Activated naive CD4-positive, alpha-beta T cell (primary cell): ENCODE measurements at regions not wholly inside any gene's neighbourhood (a gene's known extent, or its start where the extent isn't known, plus 50 kb on each side); places are given as distances from the start of the nearest gene placed in this dataset.

Experiments used
- DNase-seq, 4 experiments: peaks; one replicate each; lab custom pipeline; 2025; lab: John Stamatoyannopoulos, UW

DNA sequence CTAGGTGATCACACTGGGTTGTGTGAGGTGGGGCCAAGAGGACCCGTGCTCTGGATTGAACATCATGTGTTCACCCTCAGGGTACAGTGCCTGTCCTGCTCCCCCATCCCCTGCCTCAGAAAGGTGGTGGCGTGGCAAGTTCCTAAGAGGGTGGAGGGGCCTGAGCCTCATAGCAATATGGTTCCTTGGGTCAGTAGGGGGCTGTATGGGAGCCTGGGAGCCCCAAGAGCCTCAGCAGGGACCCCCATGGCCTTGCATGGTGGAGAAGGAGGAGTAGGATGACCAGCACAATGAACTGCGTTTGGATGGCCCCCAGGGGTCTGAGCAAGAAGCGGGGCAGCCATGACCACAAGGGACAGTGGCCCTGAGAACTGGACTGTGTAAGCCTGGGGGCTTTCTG is 89.6 kb upstream of the SHB start:
- DNase-seq = no peak

DNA sequence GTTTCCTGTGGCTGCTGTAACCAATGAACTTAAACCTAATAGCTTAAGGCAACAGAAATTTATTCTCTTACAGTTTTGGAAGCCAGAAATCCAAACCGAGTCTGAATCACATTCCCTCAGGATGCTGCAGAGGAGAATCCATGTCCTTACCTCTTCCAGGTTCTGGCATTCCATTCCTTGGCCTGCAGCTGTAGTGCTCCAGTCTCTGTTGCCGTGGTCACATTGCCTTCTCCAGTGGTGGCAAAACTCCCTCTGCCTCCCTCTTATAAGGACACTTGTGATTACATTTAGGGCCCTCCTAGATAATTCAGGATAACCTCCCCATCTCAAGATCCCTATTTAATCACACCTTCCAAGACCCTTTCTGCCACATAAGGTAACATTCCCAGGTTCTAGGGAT is 88.7 kb upstream of the SHB start:
- DNase-seq = no peak

DNA sequence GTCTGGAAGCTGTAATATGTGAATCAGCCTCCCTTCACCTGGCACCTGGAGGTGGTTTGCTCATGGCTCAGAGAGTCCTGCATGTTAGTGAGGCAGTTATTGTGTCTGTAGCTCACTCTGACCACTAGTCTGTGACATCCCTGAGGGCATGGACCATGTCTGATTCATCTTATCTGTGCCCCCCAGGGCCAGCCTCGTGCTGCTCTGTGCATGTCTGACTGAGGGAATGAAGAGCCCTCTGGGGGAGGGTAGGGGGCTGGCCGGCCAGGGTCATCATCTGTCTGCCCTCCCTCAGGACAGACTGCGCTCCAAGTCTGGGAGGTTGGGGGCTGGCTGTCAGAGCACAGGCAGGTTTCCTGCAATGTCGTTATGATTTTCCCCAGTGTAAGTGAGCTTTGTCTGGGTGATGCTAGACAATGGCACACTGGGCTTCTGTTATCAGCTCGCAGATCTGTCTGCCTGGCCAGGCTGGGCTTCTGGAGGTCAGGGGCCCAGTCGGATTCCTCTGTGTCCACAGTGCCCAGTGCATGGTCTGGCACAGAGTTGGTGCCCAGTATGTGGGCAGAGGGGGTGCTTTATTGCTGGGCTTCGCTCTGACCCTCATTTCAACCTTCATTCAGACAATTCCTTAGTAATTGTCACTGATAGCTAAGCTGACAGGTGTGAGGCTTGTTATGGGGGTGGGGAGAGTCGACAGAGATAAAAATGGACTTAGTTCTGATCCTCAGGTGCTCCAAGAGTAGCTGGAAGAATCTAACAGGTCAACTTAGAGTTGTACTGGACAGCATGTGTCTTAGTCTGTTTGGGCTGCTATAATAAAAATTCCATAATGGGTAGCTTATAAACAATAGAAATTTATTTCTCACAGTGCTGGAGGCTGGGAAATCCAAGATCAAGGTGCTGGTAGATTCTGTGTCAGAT is 85.7 kb upstream of the SHB start:
- DNase-seq = no peak

DNA sequence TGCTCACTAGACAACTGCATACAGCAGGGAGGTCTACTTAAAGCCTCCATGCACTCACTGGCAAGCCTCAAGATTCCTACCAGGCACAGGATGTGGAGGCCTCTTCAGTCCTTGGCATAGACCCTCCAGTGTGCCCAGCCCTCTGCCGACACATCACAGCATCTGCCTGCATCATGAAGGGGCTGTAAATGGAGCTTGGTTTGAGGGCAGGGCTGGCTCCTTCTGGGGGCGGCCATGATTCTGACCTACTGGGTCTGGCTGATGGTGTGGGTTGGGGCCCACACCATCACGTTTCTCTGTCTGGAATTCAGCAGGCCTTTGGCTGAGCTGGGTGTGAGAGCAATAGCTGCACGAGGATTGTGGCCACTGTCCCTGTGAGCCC is 84.9 kb upstream of the SHB start:
- DNase-seq = no peak

DNA sequence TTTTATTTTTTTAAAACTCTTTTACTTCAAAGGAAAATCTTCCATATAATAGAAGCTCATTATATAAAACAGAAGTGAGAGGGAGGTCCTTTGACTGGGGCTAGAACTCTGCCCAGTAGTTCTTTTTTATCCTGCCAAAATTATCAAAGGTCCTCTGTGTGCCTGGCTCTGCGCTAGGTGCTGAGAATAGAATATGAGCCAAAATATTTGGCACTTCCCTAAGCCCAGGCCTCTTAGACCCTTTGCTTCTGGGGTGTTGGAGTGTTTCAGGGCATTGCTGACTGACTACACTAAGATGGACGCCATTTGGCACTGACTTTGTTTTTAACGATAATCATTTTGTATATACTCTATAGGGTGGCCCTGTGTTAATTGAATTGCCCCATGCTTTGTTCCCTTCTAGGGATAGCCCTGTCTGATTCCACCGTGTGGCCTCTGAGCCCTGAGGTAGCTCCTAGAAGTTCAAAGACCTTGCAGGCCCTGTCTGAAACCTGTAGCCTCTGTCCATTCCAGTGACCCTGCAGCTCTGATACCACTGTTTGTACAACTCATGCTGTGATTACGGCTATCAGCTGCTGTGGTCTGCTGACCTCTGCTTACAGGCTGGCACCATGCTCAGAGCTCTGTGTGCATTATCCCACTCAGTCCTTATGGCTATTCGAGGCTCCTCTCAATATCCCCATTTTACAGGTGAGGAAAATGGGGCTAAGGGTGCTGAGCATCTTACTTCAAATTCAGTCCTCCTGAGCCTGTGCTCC is 84.3 kb upstream of the SHB start:
- no peak for DNase-seq

DNA sequence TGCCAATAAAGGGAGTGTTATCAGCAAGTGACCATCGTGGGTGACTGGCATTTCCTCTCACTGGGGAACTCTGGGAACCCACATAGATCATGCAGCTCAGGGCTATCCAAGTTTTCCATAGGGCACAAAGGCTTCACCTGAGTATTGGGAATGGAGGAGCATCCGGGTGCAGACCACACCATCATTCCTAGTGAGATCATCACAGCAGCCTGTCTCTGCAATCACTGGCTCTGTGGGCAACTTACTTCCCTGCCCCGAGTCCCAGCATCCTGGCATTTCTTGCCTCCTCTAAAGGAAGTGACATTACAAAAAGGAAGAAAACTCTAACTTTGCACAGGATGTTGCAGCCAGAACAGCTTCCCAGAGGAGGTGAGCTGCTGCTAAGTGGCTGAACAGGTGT is 80.6 kb upstream of the SHB start:
- DNase-seq = no peak

DNA sequence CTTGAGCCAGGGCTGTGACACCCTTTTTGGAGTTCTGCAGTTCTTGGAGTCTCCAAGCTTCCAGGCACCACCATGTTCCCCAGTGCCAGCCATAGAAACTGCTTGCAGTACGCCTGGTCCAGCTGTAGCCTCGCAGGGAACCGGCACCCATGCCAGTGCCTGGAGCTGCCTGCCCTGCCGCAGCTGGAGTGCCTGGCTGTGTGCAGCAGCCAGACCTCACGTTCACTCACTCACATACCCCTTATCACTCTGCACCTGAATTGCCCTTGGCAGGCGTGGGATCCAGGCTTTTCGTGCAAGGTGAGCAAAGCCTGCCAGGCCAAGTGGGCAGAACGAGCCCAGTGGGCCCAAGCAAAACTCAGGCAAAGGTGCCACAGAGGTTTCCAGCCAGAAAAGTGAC is 77.8 kb upstream of the SHB start:
- DNase-seq = no peak

DNA sequence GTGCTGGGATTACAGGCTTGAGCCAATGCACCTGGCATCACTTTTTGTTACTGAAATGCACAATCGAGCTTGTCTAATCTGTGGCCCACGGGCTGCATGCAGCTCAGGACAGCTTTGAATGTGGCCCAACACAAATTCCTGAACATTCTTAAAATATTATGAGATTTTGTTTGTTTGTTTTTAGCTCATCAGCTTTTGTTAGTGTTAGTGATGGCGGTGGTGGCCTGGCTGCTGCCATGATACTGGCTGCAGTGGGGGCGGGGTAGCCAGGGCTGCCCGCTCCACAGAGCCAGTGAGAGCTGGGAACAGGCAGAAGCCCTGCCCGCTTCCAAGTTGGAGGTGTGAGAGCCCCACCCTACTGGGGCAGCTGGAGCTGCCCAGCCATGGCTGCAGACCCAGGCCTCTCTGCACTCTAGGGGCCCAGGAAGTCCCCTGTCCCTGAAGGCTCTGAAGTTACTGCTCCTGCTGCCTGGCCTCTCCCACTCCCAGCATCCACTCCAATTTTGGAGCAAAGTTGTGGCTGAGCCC is 76.6 kb upstream of the SHB start:
- no peak for DNase-seq

DNA sequence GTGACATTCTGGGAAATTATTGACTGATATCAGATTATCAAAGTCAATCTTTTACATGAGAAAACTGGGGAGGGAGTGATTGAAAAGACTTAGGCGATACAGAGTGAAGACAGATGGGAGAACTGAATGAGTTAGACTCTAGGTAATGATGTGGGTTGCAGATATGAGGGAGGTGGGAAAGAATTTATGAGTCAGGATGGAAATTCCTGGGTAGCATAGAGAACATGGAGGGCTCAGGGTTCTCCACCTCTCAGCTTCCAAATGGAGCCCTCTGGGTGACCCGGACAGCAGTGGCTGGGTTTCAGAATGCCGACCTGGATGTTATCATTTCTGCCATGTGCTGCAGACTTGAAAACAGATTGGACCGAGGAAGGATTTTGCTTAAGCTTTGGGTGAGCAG is 75.4 kb upstream of the SHB start:
- DNase-seq = no peak

DNA sequence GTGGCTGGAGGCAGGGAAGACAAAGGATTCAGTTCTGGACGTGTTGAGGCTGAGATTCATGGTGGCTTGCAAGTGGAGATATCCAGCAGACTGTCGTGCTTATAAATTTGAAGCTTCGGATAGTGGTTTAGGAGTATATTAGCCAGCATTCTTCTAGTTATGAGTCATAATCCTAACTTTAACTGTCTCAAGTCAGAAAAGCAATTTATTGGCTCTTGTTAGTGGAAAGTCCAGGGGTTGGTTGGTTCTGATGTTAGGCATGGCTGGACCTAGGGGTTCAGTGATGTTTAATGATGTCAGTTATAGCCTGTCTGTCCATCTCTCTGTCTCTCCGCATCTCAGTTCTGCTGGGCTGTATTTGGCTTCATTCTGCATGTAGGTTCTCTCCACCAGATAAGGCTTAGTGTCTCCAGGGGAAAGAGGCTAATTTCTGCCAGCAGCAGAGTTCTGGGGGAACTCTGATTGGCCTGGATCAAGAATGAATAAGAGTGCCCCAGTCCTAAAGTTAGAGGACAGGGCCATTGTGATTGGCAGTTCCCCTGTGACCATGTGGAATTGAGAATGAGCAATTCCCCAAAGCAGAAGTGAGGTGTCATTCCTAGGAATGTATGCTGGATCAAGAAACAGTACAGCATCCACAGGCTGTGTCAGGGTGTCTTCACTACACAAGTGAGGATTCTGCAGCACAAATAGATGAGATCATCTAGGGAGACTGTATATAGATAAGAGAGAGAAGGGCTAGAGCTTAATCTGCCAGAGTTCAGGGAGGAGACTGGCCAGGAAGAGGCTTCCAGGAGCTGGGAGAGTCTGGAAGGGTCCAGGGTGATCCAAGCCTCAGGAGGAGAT is 72.9 kb upstream of the SHB start:
- no peak for DNase-seq

DNA sequence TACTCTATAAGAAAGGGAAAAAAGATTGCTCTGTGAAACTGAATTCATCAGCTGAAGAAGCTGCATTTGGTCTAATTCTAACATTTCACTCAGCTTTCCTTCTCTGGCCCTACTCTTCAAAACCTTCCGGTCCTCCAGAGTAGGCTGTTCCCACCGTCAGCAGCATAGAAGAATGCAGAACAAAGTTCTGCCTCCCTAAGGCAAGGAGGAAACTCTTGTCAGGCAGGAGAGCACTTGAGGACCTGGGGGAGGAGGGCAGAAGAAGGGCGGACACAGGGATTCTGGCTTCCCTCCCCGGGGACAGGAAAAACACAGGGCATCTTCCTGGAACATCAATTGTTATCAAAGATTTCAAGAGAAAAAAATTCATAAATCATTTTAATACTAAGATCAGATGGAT is 69.2 kb upstream of the SHB start:
- DNase-seq = no peak

DNA sequence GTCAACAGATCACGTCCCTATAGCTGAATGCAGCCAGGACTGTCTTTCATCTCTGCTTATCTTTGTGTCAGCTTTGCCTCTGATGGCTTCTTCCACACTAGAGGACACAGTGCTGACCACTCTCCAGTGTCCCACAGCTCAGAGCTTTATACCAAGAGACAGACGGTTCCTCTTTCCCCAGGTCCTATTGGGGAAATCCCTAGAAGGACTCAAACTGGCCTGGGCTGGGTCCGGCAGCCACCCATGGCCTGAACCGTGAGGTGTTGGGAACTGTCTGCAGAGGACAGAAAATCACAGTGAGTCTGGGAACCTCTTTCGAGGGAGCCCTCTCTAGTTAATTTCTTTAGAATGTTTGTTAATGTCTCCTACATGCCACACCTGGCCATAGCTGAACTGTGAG is 68.3 kb upstream of the SHB start:
- no peak for DNase-seq

DNA sequence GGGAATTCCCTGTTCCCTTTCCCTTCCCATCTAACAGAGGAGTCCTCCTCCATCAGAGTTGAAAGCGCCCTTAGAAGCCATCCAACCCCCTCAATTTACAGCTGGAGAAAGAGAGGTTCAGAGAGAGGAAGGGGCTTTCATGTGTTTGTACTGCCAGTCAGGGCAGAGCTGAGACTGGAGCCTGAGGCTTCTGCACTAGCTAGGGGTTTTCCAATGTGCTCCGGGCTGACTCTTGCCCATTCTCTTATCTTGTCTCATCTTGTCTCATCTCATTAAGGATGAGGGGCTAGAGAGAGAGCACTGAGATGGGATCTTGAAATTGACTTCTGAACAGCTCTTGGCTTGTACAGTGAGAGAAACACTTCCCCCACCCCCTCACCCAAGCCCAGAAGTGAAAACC is 67.4 kb upstream of the SHB start:
- no peak for DNase-seq

DNA sequence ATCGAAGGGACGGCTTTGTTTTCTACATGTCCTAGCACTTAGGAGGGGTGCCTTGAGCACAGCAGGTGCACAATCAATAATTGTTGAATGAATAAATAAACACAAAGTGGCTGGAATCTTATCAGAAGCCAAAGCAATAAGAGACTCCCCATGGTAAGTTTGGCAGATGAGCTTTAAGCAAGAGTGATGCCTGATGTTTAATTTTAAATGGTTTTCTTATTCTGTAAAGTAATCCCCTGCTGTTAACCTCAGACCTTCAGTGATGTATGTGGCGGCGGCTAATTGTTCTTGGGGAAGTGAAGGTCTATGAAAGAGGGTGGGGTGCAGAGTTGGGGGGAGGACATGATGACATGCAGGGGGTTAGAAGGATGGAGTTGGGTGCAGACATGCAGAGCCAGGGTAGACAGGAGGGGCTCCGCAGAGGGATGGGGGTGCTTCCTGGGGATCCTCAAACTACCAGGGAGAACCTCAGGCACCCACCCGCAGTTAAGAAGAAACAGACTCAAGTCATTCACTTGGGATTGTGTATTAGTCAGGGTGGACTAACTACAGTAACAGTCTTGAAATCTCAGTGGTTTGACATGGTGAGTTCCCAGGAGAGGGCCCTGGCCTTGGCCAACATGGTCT is 65.7 kb upstream of the SHB start:
- no peak for DNase-seq

DNA sequence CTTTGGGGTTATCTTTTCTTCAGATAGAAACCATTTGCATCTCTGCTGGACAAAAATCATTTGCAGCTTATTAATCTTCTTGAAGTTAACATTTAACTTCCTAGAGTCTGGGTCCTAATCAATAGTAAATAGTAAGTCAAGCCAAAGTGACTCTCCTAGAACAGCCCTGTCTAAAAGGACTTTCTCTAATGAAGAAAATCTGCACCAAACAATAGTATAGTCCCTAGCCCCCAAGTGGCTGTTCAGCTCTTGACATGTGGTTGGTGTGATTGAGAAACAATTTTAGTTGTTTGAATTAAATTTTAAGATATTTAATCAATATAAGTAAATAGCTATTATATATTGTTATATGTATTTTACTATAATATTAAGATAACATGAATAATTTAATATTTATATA is 64.6 kb upstream of the SHB start:
- no peak for DNase-seq

DNA sequence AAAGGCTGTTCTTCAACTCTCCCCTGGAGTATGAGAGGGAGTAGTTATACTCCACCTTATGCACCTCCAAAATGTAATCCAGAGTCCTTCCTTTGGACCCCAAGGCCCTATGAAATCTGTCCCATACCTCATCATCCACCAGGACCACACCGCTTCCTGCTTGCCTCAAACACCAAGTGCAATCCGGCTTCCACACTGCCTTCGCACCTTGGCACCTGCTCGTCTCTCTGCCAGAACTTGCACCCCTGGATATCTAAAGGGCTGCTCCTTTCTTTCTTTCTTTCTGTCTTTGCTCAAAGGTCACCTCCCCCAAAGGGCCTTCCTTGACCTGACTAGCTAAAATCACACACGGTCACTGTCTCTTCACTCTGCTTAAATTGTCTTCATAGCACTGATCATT is 63.9 kb upstream of the SHB start:
- no peak for DNase-seq

DNA sequence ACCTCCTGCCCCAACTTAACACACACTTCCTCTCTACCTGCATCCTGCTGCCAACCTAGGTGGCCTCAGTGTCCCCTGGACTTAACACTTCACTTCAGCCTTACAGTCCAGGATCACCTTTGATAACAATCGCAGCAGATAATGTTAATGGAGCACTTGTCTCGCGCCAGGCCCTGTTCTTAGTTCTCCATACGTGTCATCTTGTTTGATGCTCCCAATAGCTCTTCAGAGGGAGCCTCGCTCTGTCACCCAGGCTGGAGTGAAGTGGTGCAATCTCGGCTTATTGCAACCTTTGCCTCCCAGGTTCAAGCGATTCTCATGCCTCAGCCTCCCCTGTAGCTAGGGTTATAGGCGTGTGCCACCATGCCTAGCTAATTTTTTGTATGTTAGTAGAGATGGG is 62.7 kb upstream of the SHB start:
- DNase-seq = no peak

DNA sequence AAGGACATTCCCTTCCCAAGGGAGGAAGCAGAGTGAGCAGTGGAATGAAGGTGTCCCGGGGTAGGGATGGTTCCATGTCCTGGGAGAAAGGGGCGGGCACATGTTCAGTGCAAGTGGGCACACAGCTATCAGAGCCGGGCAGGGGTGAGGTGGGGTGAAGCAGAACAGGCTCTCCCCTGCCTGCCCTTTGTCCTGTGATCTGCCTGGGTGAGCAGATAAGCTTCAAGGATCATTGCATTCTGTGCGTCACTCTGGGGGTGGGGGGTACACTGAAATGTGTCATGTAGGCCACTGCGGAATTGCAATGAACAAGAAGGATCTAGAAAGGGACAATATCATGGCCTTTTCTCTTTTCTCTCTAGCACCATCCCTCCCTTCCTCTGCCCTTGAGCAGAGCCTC is 61.7 kb upstream of the SHB start:
- DNase-seq = no peak

DNA sequence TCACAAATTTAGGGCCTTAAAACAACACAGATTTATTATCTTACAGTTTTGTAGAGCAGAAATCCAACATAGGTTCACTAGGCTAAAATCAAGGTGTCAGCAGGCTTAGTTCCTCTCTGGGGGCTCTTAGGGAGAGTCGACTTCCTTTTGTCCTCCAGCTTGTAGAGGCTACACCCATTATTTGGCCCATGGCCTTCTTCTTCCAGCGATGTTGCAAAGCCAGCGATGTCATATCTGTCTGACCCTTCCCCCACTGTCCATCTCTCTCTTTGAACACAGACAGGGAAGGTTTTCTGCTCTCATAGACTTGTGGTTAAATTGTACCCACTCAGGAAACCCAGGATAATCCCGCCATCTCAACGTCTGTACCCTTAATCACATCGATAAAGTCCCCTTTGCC is 60.3 kb upstream of the SHB start:
- no peak for DNase-seq

DNA sequence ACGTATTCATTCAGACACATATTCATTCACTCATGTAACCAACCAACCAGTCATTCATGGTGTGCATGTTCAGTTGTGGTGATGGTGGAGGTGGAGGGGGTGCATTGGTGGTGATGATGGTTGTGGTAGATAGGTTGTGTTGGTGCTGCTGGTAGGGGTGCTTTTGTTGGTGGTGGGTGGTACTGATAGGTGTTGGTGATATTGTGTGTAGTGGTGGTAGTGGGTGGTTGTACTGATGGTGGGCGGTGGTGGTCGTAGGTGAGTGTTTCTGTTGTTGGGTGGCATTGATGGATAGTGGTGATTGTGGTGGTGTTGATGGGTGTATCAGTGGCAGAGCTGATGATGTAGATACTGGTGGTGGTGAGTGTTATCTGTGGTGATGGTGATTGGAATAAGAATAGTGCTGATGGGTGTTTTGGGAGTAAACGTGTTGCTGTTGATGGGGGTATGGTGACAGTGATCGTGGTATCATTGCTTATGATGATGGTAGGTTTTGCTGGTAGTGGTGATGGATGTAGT is 59.8 kb upstream of the SHB start:
- DNase-seq = no peak

DNA sequence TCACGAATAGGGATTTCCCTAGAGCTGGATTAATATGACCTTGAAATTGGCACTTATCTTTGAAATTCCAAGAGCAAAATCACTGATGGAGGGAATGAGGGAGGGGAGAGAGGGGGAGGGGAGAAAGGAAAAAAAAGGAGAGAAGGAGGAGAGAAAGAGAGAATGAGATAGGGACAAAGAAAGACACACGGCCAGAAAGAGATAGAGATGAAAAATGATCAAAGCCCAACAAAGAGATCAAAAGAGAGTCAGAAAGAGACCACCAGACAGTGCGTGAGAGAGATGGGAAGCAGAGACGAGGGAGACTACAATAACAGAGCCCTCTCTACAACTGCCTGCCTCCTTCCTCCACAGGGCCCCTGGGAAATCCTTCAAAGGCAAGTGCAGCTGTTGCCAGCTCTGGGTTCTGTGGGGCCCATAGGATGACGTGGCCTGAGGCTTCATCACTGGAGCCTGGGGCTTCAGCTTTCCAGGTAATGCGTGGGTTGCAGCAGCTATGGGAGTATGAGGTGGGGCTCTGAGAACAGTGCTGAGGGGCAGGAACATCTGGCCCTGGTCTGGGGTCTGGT is 58.3 kb upstream of the SHB start:
- DNase-seq = no peak
